Gastrocnemius medialis (tissue), 4 donors: ENCODE measurements at regions not wholly inside any gene's neighbourhood (a gene's known extent, or its start where the extent isn't known, plus 50 kb on each side); places are given as distances from the start of the nearest gene placed in this dataset.

ENCODE experiments used
- ATAC-seq, 2 donors: fragments of 150-250 bp; one replicate each; pipeline ENCODE4 v1.9.1; 2016
- DNase-seq, 2 donors: peaks; one replicate each; pipeline ENCODE4 v3.0.0-alpha.2; 2019
- H3K27ac ChIP-seq, 4 donors: fragments of 200-600 bp; sonication (generic); 1 replicate in 1 of 4; 2 replicates in 3 of 4; pipeline ENCODE4 v1.5.1; 2016 to 2018; ENCODE audit warnings: mild to moderate bottlenecking in 2 of 4, moderate library complexity in 1 of 4
- H3K27me3 ChIP-seq, 3 donors: fragments of 200-600 bp; sonication (generic) in 2 of 3; 1 replicate in 1 of 3; 2 replicates in 2 of 3; pipeline versions ENCODE4 v1.5.1 to v1.6.0; 2016 to 2019; ENCODE audit warnings: mild to moderate bottlenecking in 1 of 3, moderate library complexity in 1 of 3
- H3K36me3 ChIP-seq, 2 donors: fragments of 200-600 bp; sonication (generic) in 1 of 2; one replicate each; pipeline ENCODE4 v1.5.1; 2017 to 2018
- H3K4me1 ChIP-seq, 2 donors: fragments of 200-600 bp; sonication (generic) in 1 of 2; one replicate each; pipeline ENCODE4 v1.5.1; 2016 to 2017; ENCODE audit warnings: mild to moderate bottlenecking in 2 of 2
- H3K4me3 ChIP-seq, 4 donors: fragments of 200-600 bp; sonication (generic) in 3 of 4; 1 replicate in 1 of 4; 2 replicates in 3 of 4; pipeline ENCODE4 v1.5.1; 2016 to 2019; ENCODE audit warnings: mild to moderate bottlenecking in 2 of 4
- H3K9me3 ChIP-seq, 3 donors: fragments of 200-600 bp; sonication (generic) in 2 of 3; 1 replicate in 1 of 3; 2 replicates in 2 of 3; pipeline ENCODE4 v1.5.1; 2016 to 2019
- CTCF ChIP-seq, 5 experiments: fragments of 450-650 bp in 3 of 5; fragments of 200-600 bp in 2 of 5; sonication (generic) in 2 of 5; IDR thresholded peaks in 4 of 5; conservative IDR thresholded peaks in 1 of 5; 1 replicate in 4 of 5; 2 replicates in 1 of 5; pipeline ENCODE4 v1.5.1; 2016 to 2019; ENCODE audit warnings: antibody characterized with exemption in 5 of 5, mild to moderate bottlenecking in 3 of 5, moderate library complexity in 3 of 5
- POLR2A ChIP-seq, 2 donors: fragments of 450-650 bp; IDR thresholded peaks; one replicate each; pipeline ENCODE4 v1.6.1; 2017; ENCODE audit warnings: antibody characterized with exemption in 2 of 2, mild to moderate bottlenecking in 2 of 2, moderate library complexity in 2 of 2
- in situ Hi-C, 4 donors: fragments of 200-750 bp; cut with MboI; loops; one replicate each; pipeline versions ENCODE4 v1.15.0 to v1.8.0; 2017; ENCODE audit warnings: low sequenced_read_pairs in 4 of 4
- intact Hi-C: fragments of 100-400 bp; cut with DNase I; formaldehyde crosslinking; loops from one replicate; pipeline ENCODE4 v1.15.1; 2023; ENCODE audit warnings: low total_unique reads

- Histone ChIP-seq H3K27ac (no peak overlapping the region), H3K36me3 (no peaks in the 10 kb centered on the region), H3K27me3 (no peaks in the 10 kb centered on the region), H3K4me1 (no peaks in the 10 kb centered on the region), H3K4me3 (no peak overlapping the region), H3K9me3 (no peaks in the 10 kb centered on the region)
- ATAC-seq (no peak), DNase-seq (no peak)
- intact Hi-C loops (no loop called here), in situ Hi-C loops (no loop called here)
- TF ChIP-seq POLR2A (IDR thresholded peaks at IDR 0.05) (no peak), CTCF (IDR thresholded peaks at IDR 0.05 in 4 of 5, conservative IDR thresholded peaks at IDR 0.05 in 1 of 5) (no peak)
Observed at GRCh38 chr4:189237340-189237739, 703.3 kb upstream of the FRG1 start.

- H3K36me3 ChIP-seq: no peaks in the 10 kb centered on the region
- no peak overlapping the region for H3K4me3 ChIP-seq
- in situ Hi-C loops (no loop called here), intact Hi-C loops (no loop called here)
- H3K27me3 ChIP-seq: no peaks in the 10 kb centered on the region
- ATAC-seq: no peak
- no peaks in the 10 kb centered on the region for H3K4me1 ChIP-seq
- H3K27ac ChIP-seq: no peak overlapping the region
- no peaks in the 10 kb centered on the region for H3K9me3 ChIP-seq
- TF ChIP-seq POLR2A (IDR thresholded peaks at IDR 0.05) (no peak), CTCF (IDR thresholded peaks at IDR 0.05 in 4 of 5, conservative IDR thresholded peaks at IDR 0.05 in 1 of 5) (no peak)
- no peak for DNase-seq
Observed at GRCh38 chr4:189255636-189256035, 685.0 kb upstream of the FRG1 start.

- ATAC-seq: no peak
- no peak for DNase-seq
- no peaks in the 10 kb centered on the region for H3K36me3 ChIP-seq
- H3K4me1 ChIP-seq: no peaks in the 10 kb centered on the region
- TF ChIP-seq CTCF (IDR thresholded peaks at IDR 0.05 in 4 of 5, conservative IDR thresholded peaks at IDR 0.05 in 1 of 5) (no peak), POLR2A (IDR thresholded peaks at IDR 0.05) (no peak)
- H3K9me3 ChIP-seq: no peaks in the 10 kb centered on the region
- in situ Hi-C loops (no loop called here), intact Hi-C loops (no loop called here)
- no peak overlapping the region for H3K27ac ChIP-seq
- no peak overlapping the region for H3K4me3 ChIP-seq
- no peaks in the 10 kb centered on the region for H3K27me3 ChIP-seq
Observed at GRCh38 chr4:189261475-189261874, 679.2 kb upstream of the FRG1 start.

- H3K27ac ChIP-seq: no peak overlapping the region
- ATAC-seq (no peak), DNase-seq (no peak)
- no peak overlapping the region for H3K4me3 ChIP-seq
- H3K4me1 ChIP-seq: no peaks in the 10 kb centered on the region
- in situ Hi-C loops: no loop called here
- TF ChIP-seq POLR2A (IDR thresholded peaks at IDR 0.05) (no peak), CTCF (IDR thresholded peaks at IDR 0.05 in 4 of 5, conservative IDR thresholded peaks at IDR 0.05 in 1 of 5) (no peak)
- H3K9me3 ChIP-seq: no peaks in the 10 kb centered on the region
- intact Hi-C loops: no loop called here
- no peaks in the 10 kb centered on the region for H3K36me3 ChIP-seq
- H3K27me3 ChIP-seq: no peaks in the 10 kb centered on the region
Observed at GRCh38 chr4:189265515-189265914, 675.2 kb upstream of the FRG1 start.

- Histone ChIP-seq H3K4me1 (no peaks in the 10 kb centered on the region), H3K4me3 (no peak overlapping the region), H3K9me3 (no peaks in the 10 kb centered on the region), H3K27me3 (no peaks in the 10 kb centered on the region), H3K36me3 (no peaks in the 10 kb centered on the region), H3K27ac (no peak overlapping the region)
- in situ Hi-C loops (no loop called here), intact Hi-C loops (no loop called here)
- TF ChIP-seq POLR2A (IDR thresholded peaks at IDR 0.05) (no peak), CTCF (IDR thresholded peaks at IDR 0.05 in 4 of 5, conservative IDR thresholded peaks at IDR 0.05 in 1 of 5) (no peak)
- ATAC-seq: no peak
- DNase-seq: no peak
Observed at GRCh38 chr4:189267312-189267965, 673.2 kb upstream of the FRG1 start.
